Hepatocyte (in vitro differentiated cells): ENCODE measurements at regions not wholly inside any gene's neighbourhood (a gene's known extent, or its start where the extent isn't known, plus 50 kb on each side); places are given as distances from the start of the nearest gene placed in this dataset.
A peak's percentile ranks its signal among the peaks of the same experiment; 100 is the strongest.
"Not testable (repeated sequence)": the region's sequence is repeated elsewhere in the genome, so short reads cannot be mapped to it uniquely, and the experiment has no call there.

Experiments
- DNase-seq: peaks from one replicate; pipeline ENCODE4 v3.0.0-alpha.2; 2016; ENCODE audit warnings: low spot score
- H2AFZ ChIP-seq: fragments of 200-600 bp; sonication (generic); 2 replicates; pipeline ENCODE4 v1.6.0; 2016; ENCODE audit warnings: antibody characterized with exemption, mild to moderate bottlenecking
- H3K27ac ChIP-seq: fragments of 200-600 bp; sonication (generic); 2 replicates; pipeline ENCODE4 v1.5.1; 2016; ENCODE audit warnings: mild to moderate bottlenecking
- H3K27me3 ChIP-seq: fragments of 200-600 bp; sonication (generic); 2 replicates; pipeline ENCODE4 v1.6.1; 2016
- H3K36me3 ChIP-seq: fragments of 200-600 bp; sonication (generic); replicated peaks from 2 replicates; pipeline ENCODE4 v1.5.1; 2016; ENCODE audit warnings: low read depth; ENCODE audit not compliant: insufficient read depth
- H3K4me1 ChIP-seq: fragments of 200-600 bp; sonication (generic); 2 replicates; pipeline ENCODE4 v1.5.1; 2016; ENCODE audit warnings: mild to moderate bottlenecking, moderate library complexity; ENCODE audit not compliant: insufficient read depth
- H3K4me2 ChIP-seq: fragments of 200-600 bp; sonication (generic); 2 replicates; pipeline ENCODE4 v1.6.0; 2016
- H3K4me3 ChIP-seq: fragments of 200-600 bp; sonication (generic); 2 replicates; pipeline ENCODE4 v1.5.1; 2016; ENCODE audit warnings: mild to moderate bottlenecking
- H3K79me2 ChIP-seq: fragments of 200-600 bp; sonication (generic); 2 replicates; pipeline ENCODE4 v1.6.0; 2017; ENCODE audit warnings: mild to moderate bottlenecking
- H3K9me2 ChIP-seq: fragments of 200-600 bp; sonication (generic); replicated peaks from 2 replicates; pipeline ENCODE4 v1.6.0; 2017; ENCODE audit warnings: mild to moderate bottlenecking; ENCODE audit not compliant: insufficient read depth
- H3K9me3 ChIP-seq: fragments of 200-600 bp; sonication (generic); 2 replicates; pipeline ENCODE4 v1.5.1; 2016; ENCODE audit warnings: low read depth, mild to moderate bottlenecking
- H4K20me1 ChIP-seq: fragments of 200-600 bp; sonication (generic); 2 replicates; pipeline ENCODE4 v1.6.0; 2016; ENCODE audit warnings: mild to moderate bottlenecking; ENCODE audit not compliant: insufficient read depth, poor library complexity, severe bottlenecking
- CTCF ChIP-seq: fragments of 200-600 bp; sonication (generic); IDR thresholded peaks from 2 replicates; pipeline ENCODE4 v1.5.1; 2016; ENCODE audit warnings: antibody characterized with exemption, mild to moderate bottlenecking; ENCODE audit not compliant: poor library complexity
- EZH2 ChIP-seq: fragments of 200-600 bp; sonication (generic); IDR thresholded peaks from 2 replicates; pipeline ENCODE4 v1.6.1; 2016; ENCODE audit warnings: antibody characterized with exemption, mild to moderate bottlenecking, borderline replicate concordance
- EZH2phosphoT487 ChIP-seq: fragments of 200-600 bp; sonication (generic); IDR thresholded peaks from one replicate; pipeline ENCODE4 v1.6.1; 2018; ENCODE audit warnings: antibody characterized with exemption, mild to moderate bottlenecking, low read depth, moderate library complexity; ENCODE audit not compliant: unreplicated experiment, severe bottlenecking
- WGBS: methylation state at CpG from one replicate; pipeline ENCODE4 v1.1.6; 2016; ENCODE audit warnings: low lambda C conversion rate; ENCODE audit errors: missing lambda C conversion rate; 5-methylcytosine and 5-hydroxymethylcytosine counted together

GRCh38 chr16:21525029-21525895 is 74.1 kb upstream of the METTL9 start:
- not testable (repeated sequence) for H3K27ac ChIP-seq, H3K4me2 ChIP-seq, H3K27me3 ChIP-seq, H3K4me3 ChIP-seq, H2AFZ ChIP-seq, H4K20me1 ChIP-seq, H3K79me2 ChIP-seq, H3K9me3 ChIP-seq, H3K9me2 ChIP-seq, H3K36me3 ChIP-seq
- 58% methylated on average over 14 of the region's 14 CpGs for WGBS
- DNase-seq, result peak; percentile 85
- H3K4me1 ChIP-seq, result peaks cover 16% of the 10 kb centered on the region

GRCh38 chr16:21525956-21526922 is 73.1 kb upstream of the METTL9 start:
- H3K27ac ChIP-seq, H2AFZ ChIP-seq, H3K79me2 ChIP-seq, H3K9me2 ChIP-seq, H3K4me3 ChIP-seq, H3K36me3 ChIP-seq, H4K20me1 ChIP-seq, H3K9me3 ChIP-seq, H3K27me3 ChIP-seq, DNase-seq, H3K4me2 ChIP-seq: not testable (repeated sequence)
- H3K4me1 ChIP-seq, result peaks cover 10% of the 10 kb centered on the region
- WGBS, result 86% methylated on average over 21 of the region's 21 CpGs

- no peak overlapping the region for H3K27ac ChIP-seq
- no peak overlapping the region for H3K4me2 ChIP-seq
- no peak overlapping the region for H2AFZ ChIP-seq
- no peaks in the 10 kb centered on the region for H4K20me1 ChIP-seq
- H3K9me2 ChIP-seq, result no peaks in the 10 kb centered on the region
- no peak for DNase-seq
- H3K4me3 ChIP-seq, result no peak overlapping the region
- no peaks in the 10 kb centered on the region for H3K36me3 ChIP-seq
- H3K79me2 ChIP-seq, result peaks cover 3% of the 10 kb centered on the region
- no peak for TF ChIP-seq EZH2
- no peak for TF ChIP-seq CTCF
- TF ChIP-seq EZH2phosphoT487, result no peak
- H3K9me3 ChIP-seq, result no peaks in the 10 kb centered on the region
- no peaks in the 10 kb centered on the region for H3K27me3 ChIP-seq
- H3K4me1 ChIP-seq, result peaks cover 3% of the 10 kb centered on the region
- WGBS, result 77% methylated on average over 20 of the region's 20 CpGs
These were observed 72.2 kb upstream of the METTL9 start for GRCh38 chr16:21526923-21527807.

GRCh38 chr16:21529060-21529658 is 70.2 kb upstream of the METTL9 start:
- H3K27ac ChIP-seq, H3K27me3 ChIP-seq, H4K20me1 ChIP-seq, H3K36me3 ChIP-seq, H3K4me2 ChIP-seq, DNase-seq, H3K4me1 ChIP-seq, H3K9me2 ChIP-seq, H3K79me2 ChIP-seq, H3K9me3 ChIP-seq, H2AFZ ChIP-seq, H3K4me3 ChIP-seq: not testable (repeated sequence)
- WGBS, result 75% methylated on average over 13 of the region's 14 CpGs

- H3K4me3 ChIP-seq, H3K79me2 ChIP-seq, H3K9me2 ChIP-seq, H3K4me1 ChIP-seq, H3K4me2 ChIP-seq, H4K20me1 ChIP-seq, H3K27ac ChIP-seq, H3K9me3 ChIP-seq, H3K36me3 ChIP-seq, H3K27me3 ChIP-seq, DNase-seq, H2AFZ ChIP-seq: not testable (repeated sequence)
- 78% methylated on average over 7 of the region's 8 CpGs for WGBS
These were observed 68.5 kb upstream of the METTL9 start for GRCh38 chr16:21530729-21531383.

GRCh38 chr16:21532996-21533395 is 66.4 kb upstream of the METTL9 start:
- not testable (repeated sequence) for H3K4me3 ChIP-seq, H3K79me2 ChIP-seq, H3K9me3 ChIP-seq, H3K27ac ChIP-seq, H3K27me3 ChIP-seq, H3K36me3 ChIP-seq, H2AFZ ChIP-seq, H3K4me2 ChIP-seq, H3K9me2 ChIP-seq, H3K4me1 ChIP-seq, H4K20me1 ChIP-seq, DNase-seq
- 96% methylated on average over 7 of the region's 7 CpGs for WGBS
